Central memory CD8-positive, alpha-beta T cell (primary cell): ENCODE measurements at regions not wholly inside any gene's neighbourhood (a gene's known extent, or its start where the extent isn't known, plus 50 kb on each side); places are given as distances from the start of the nearest gene placed in this dataset.

ENCODE experiments used
- ATAC-seq: fragments of 150-1000 bp; cut with Tn5 transposase; replicated peaks from 2 replicates; pipeline ENCODE4 v1.10.0; 2022; ENCODE audit warnings: mild to moderate bottlenecking, moderate FRiP score, moderate number of reproducible peaks; ENCODE audit not compliant: poor library complexity, severe bottlenecking; ENCODE audit errors: extremely low read depth
- DNase-seq, 2 donors: peaks; one replicate each; pipeline ENCODE4 v3.0.0; 2021; ENCODE audit warnings: low spot score in 2 of 2
- H3K27ac Mint-ChIP-seq: one replicate; pipeline ENCODE4 v1.8.0; 2022; ENCODE audit warnings: low read depth, mild to moderate bottlenecking, moderate library complexity, mixed read lengths
- H3K27me3 Mint-ChIP-seq: one replicate; pipeline ENCODE4 v1.8.0; 2022; ENCODE audit warnings: mixed read lengths
- H3K36me3 Mint-ChIP-seq: one replicate; pipeline ENCODE4 v1.8.0; 2022; ENCODE audit warnings: mild to moderate bottlenecking, moderate library complexity, mixed read lengths; ENCODE audit not compliant: insufficient read depth
- H3K4me1 Mint-ChIP-seq: one replicate; pipeline ENCODE4 v1.8.0; 2022; ENCODE audit warnings: mixed read lengths
- H3K4me3 Mint-ChIP-seq: one replicate; pipeline ENCODE4 v1.8.0; 2022; ENCODE audit warnings: mild to moderate bottlenecking, moderate library complexity, mixed read lengths
- H3K9me3 Mint-ChIP-seq: one replicate; pipeline ENCODE4 v1.8.0; 2022; ENCODE audit warnings: mixed read lengths

- Mint-ChIP-seq H3K36me3 (no peaks in the 10 kb centered on the region), H3K27me3 (peaks cover 8% of the 10 kb centered on the region), H3K4me1 (no peaks in the 10 kb centered on the region), H3K9me3 (peaks cover 2% of the 10 kb centered on the region), H3K4me3 (no peak overlapping the region), H3K27ac (no peak overlapping the region)
- ATAC-seq = no peak
- no peak for DNase-seq
These were observed 283.2 kb downstream of the NUAK1 start for GRCh38 chr12:105855361-105856047.

- Mint-ChIP-seq H3K36me3 (no peaks in the 10 kb centered on the region), H3K4me3 (no peak overlapping the region), H3K27ac (no peak overlapping the region), H3K27me3 (peaks cover 3% of the 10 kb centered on the region), H3K9me3 (no peaks in the 10 kb centered on the region), H3K4me1 (no peaks in the 10 kb centered on the region)
- DNase-seq = no peak
- no peak for ATAC-seq
These were observed 282.7 kb downstream of the NUAK1 start for GRCh38 chr12:105856048-105856405.

- Mint-ChIP-seq H3K27me3 (peaks cover 10% of the 10 kb centered on the region), H3K27ac (no peak overlapping the region), H3K9me3 (no peaks in the 10 kb centered on the region), H3K36me3 (no peaks in the 10 kb centered on the region), H3K4me1 (no peaks in the 10 kb centered on the region), H3K4me3 (no peak overlapping the region)
- DNase-seq (no peak), ATAC-seq (no peak)
These were observed 279.6 kb downstream of the NUAK1 start for GRCh38 chr12:105858981-105859710.

GRCh38 chr12:105860561-105861207 lies 278.1 kb downstream of the NUAK1 start:
- DNase-seq = no peak
- peaks cover 18% of the 10 kb centered on the region for H3K27me3 Mint-ChIP-seq
- ATAC-seq = no peak
- no peaks in the 10 kb centered on the region for H3K36me3 Mint-ChIP-seq
- H3K4me3 Mint-ChIP-seq = no peak overlapping the region
- no peaks in the 10 kb centered on the region for H3K4me1 Mint-ChIP-seq
- H3K9me3 Mint-ChIP-seq = no peaks in the 10 kb centered on the region
- no peak overlapping the region for H3K27ac Mint-ChIP-seq

GRCh38 chr12:105861227-105861626 lies 277.5 kb downstream of the NUAK1 start:
- DNase-seq = no peak

GRCh38 chr12:105862163-105862821 lies 276.5 kb downstream of the NUAK1 start:
- Mint-ChIP-seq H3K27ac (no peak overlapping the region), H3K4me3 (no peak overlapping the region), H3K4me1 (no peaks in the 10 kb centered on the region), H3K36me3 (no peaks in the 10 kb centered on the region), H3K9me3 (no peaks in the 10 kb centered on the region), H3K27me3 (peaks cover 18% of the 10 kb centered on the region)
- no peak for ATAC-seq
- no peak for DNase-seq

More at GRCh38 chr12:105861227-105861626, 277.5 kb downstream of the NUAK1 start:
- Mint-ChIP-seq H3K36me3 (no peaks in the 10 kb centered on the region), H3K27me3 (peaks cover 18% of the 10 kb centered on the region), H3K9me3 (no peaks in the 10 kb centered on the region), H3K4me3 (no peak overlapping the region), H3K4me1 (no peaks in the 10 kb centered on the region), H3K27ac (no peak overlapping the region)
- ATAC-seq = no peak

GRCh38 chr12:105864316-105864715 lies 274.4 kb downstream of the NUAK1 start:
- no peak overlapping the region for H3K27ac Mint-ChIP-seq
- H3K4me3 Mint-ChIP-seq = no peak overlapping the region
- H3K27me3 Mint-ChIP-seq = peaks cover 18% of the 10 kb centered on the region
- no peaks in the 10 kb centered on the region for H3K36me3 Mint-ChIP-seq
- ATAC-seq = no peak
- no peaks in the 10 kb centered on the region for H3K9me3 Mint-ChIP-seq
- no peaks in the 10 kb centered on the region for H3K4me1 Mint-ChIP-seq
- no peak for DNase-seq

GRCh38 chr12:105864901-105865300 lies 273.9 kb downstream of the NUAK1 start:
- no peak overlapping the region for H3K4me3 Mint-ChIP-seq
- no peak for ATAC-seq
- peaks cover 18% of the 10 kb centered on the region for H3K27me3 Mint-ChIP-seq
- no peaks in the 10 kb centered on the region for H3K36me3 Mint-ChIP-seq
- no peak for DNase-seq
- no peaks in the 10 kb centered on the region for H3K4me1 Mint-ChIP-seq
- no peak overlapping the region for H3K27ac Mint-ChIP-seq
- H3K9me3 Mint-ChIP-seq = no peaks in the 10 kb centered on the region

GRCh38 chr12:105865886-105866285 lies 272.9 kb downstream of the NUAK1 start:
- Mint-ChIP-seq H3K9me3 (no peaks in the 10 kb centered on the region), H3K4me1 (no peaks in the 10 kb centered on the region), H3K4me3 (no peak overlapping the region), H3K36me3 (no peaks in the 10 kb centered on the region), H3K27ac (no peak overlapping the region), H3K27me3 (peaks cover 18% of the 10 kb centered on the region)
- no peak for ATAC-seq
- DNase-seq = no peak

GRCh38 chr12:105874121-105874520 lies 264.6 kb downstream of the NUAK1 start:
- no peaks in the 10 kb centered on the region for H3K9me3 Mint-ChIP-seq
- no peaks in the 10 kb centered on the region for H3K4me1 Mint-ChIP-seq
- H3K4me3 Mint-ChIP-seq = no peak overlapping the region
- no peaks in the 10 kb centered on the region for H3K27me3 Mint-ChIP-seq
- no peak overlapping the region for H3K27ac Mint-ChIP-seq
- DNase-seq (no peak), ATAC-seq (no peak)
- H3K36me3 Mint-ChIP-seq = no peaks in the 10 kb centered on the region

- H3K27ac Mint-ChIP-seq = no peak overlapping the region
- ATAC-seq = no peak
- DNase-seq = no peak
- no peaks in the 10 kb centered on the region for H3K27me3 Mint-ChIP-seq
- no peaks in the 10 kb centered on the region for H3K36me3 Mint-ChIP-seq
- no peaks in the 10 kb centered on the region for H3K4me1 Mint-ChIP-seq
- H3K9me3 Mint-ChIP-seq = no peaks in the 10 kb centered on the region
- no peak overlapping the region for H3K4me3 Mint-ChIP-seq
These were observed 262.3 kb downstream of the NUAK1 start for GRCh38 chr12:105876396-105876927.

- ATAC-seq (no peak), DNase-seq (no peak)
- Mint-ChIP-seq H3K27ac (no peak overlapping the region), H3K27me3 (no peaks in the 10 kb centered on the region), H3K4me3 (no peak overlapping the region), H3K4me1 (no peaks in the 10 kb centered on the region), H3K9me3 (no peaks in the 10 kb centered on the region), H3K36me3 (no peaks in the 10 kb centered on the region)
These were observed 259.8 kb downstream of the NUAK1 start for GRCh38 chr12:105878964-105879363.
